ENCODE measurements at regions not wholly inside any gene's neighbourhood (a gene's known extent, or its start where the extent isn't known, plus 50 kb on each side); places are given as distances from the start of the nearest gene placed in this dataset.

- Histone ChIP-seq H3K79me1 (ENCODE audit: low read depth, low read length) (no peaks in the 10 kb centered on the region), H3K4me2 (ENCODE audit: insufficient read depth, low read length, poor library complexity, severe bottlenecking) (no peak overlapping the region), H3K4ac (ENCODE audit: low read length) (no peak overlapping the region), H2BK15ac (ENCODE audit: low read length) (peak overlapping the region; percentile 35), H3K9ac (ENCODE audit: low read depth, low read length, poor library complexity) (no peak overlapping the region), H3K4me1 (ENCODE audit: control insufficient read depth in 2 of 2, insufficient read depth in 1 of 2, low read depth in 1 of 2, low read length in 2 of 2) (no peaks in the 10 kb centered on the region), H3K23ac (ENCODE audit: low read depth, low read length, poor library complexity) (peak overlapping the region; percentile 3), H3K14ac (ENCODE audit: low read length) (no peak overlapping the region), H3K18ac (ENCODE audit: low read length) (no peak overlapping the region), H2BK5ac (ENCODE audit: low read length) (no peak overlapping the region), H3K36me3 (replicated peaks in 1 of 2; ENCODE audit: control insufficient read depth in 2 of 2, insufficient read depth in 2 of 2, low read length in 2 of 2) (no peaks in the 10 kb centered on the region), H2BK120ac (ENCODE audit: low read depth, low read length) (no peak overlapping the region), H3K27ac (replicated peaks; ENCODE audit: low read length) (no peak overlapping the region), H2AK5ac (ENCODE audit: low read depth, low read length) (no peak overlapping the region), H2BK12ac (ENCODE audit: low read length) (no peak overlapping the region), H3K27me3 (ENCODE audit: control insufficient read depth in 3 of 3, insufficient read depth in 3 of 3, low read depth in 1 of 3, low read length in 3 of 3) (no peaks in the 10 kb centered on the region), H2AFZ (ENCODE audit: low read length) (no peak overlapping the region), H3K9me3 (replicated peaks in 1 of 2; ENCODE audit: control insufficient read depth in 2 of 2, insufficient read depth in 1 of 2, low read depth in 1 of 2, low read length in 2 of 2) (peaks cover 0 to 2% of the 10 kb centered on the region in 2 donors), H3K4me3 (ENCODE audit: low read length in 2 of 2) (no peak overlapping the region), H4K8ac (ENCODE audit: low read depth, low read length) (no peak overlapping the region), H4K91ac (ENCODE audit: low read depth, low read length, poor library complexity) (no peak overlapping the region)
- WGBS, 2 donors (ENCODE audit: extremely low coverage in 2 of 2, insufficient read length in 2 of 2, insufficient replicate concordance in 1 of 2), result no CpG with 5 or more reads among the region's 11 CpGs
- DNase-seq (ENCODE audit: low spot score), result no peak
These were observed 85.4 kb downstream of the CD83 start for GRCh38 chr6:14202947-14203346.

- H4K91ac ChIP-seq (ENCODE audit: low read depth, low read length, poor library complexity), result no peak overlapping the region
- WGBS, 2 donors (ENCODE audit: extremely low coverage in 2 of 2, insufficient read length in 2 of 2, insufficient replicate concordance in 1 of 2), result no CpG with 5 or more reads among the region's 3 CpGs
- no peak overlapping the region for H3K23ac ChIP-seq (ENCODE audit: low read depth, low read length, poor library complexity)
- no peak overlapping the region for H2BK5ac ChIP-seq (ENCODE audit: low read length)
- no peak overlapping the region for H4K8ac ChIP-seq (ENCODE audit: low read depth, low read length)
- no peaks in the 10 kb centered on the region for H3K36me3 ChIP-seq (replicated peaks in 1 of 2; ENCODE audit: control insufficient read depth in 2 of 2, insufficient read depth in 2 of 2, low read length in 2 of 2)
- no peak overlapping the region for H3K27ac ChIP-seq (replicated peaks; ENCODE audit: low read length)
- no peaks in the 10 kb centered on the region for H3K79me1 ChIP-seq (ENCODE audit: low read depth, low read length)
- H2AK5ac ChIP-seq (ENCODE audit: low read depth, low read length), result no peak overlapping the region
- no peak overlapping the region for H3K4ac ChIP-seq (ENCODE audit: low read length)
- no peak overlapping the region for H3K4me2 ChIP-seq (ENCODE audit: insufficient read depth, low read length, poor library complexity, severe bottlenecking)
- H3K9ac ChIP-seq (ENCODE audit: low read depth, low read length, poor library complexity), result no peak overlapping the region
- no peaks in the 10 kb centered on the region for H3K9me3 ChIP-seq (replicated peaks in 1 of 2; ENCODE audit: control insufficient read depth in 2 of 2, insufficient read depth in 1 of 2, low read depth in 1 of 2, low read length in 2 of 2)
- peaks cover 3 to 5% of the 10 kb centered on the region in 2 donors for H3K4me1 ChIP-seq (ENCODE audit: control insufficient read depth in 2 of 2, insufficient read depth in 1 of 2, low read depth in 1 of 2, low read length in 2 of 2)
- H3K14ac ChIP-seq (ENCODE audit: low read length), result no peak overlapping the region
- H3K27me3 ChIP-seq (ENCODE audit: control insufficient read depth in 3 of 3, insufficient read depth in 3 of 3, low read depth in 1 of 3, low read length in 3 of 3), result no peaks in the 10 kb centered on the region
- no peak for DNase-seq (ENCODE audit: low spot score)
- H3K4me3 ChIP-seq (ENCODE audit: low read length in 2 of 2), result no peak overlapping the region
- H3K18ac ChIP-seq (ENCODE audit: low read length), result no peak overlapping the region
- H2BK15ac ChIP-seq (ENCODE audit: low read length), result no peak overlapping the region
- H2BK12ac ChIP-seq (ENCODE audit: low read length), result no peak overlapping the region
- H2BK120ac ChIP-seq (ENCODE audit: low read depth, low read length), result no peak overlapping the region
- H2AFZ ChIP-seq (ENCODE audit: low read length), result no peak overlapping the region
These were observed 88.8 kb downstream of the CD83 start for GRCh38 chr6:14206391-14206790.

DNA sequence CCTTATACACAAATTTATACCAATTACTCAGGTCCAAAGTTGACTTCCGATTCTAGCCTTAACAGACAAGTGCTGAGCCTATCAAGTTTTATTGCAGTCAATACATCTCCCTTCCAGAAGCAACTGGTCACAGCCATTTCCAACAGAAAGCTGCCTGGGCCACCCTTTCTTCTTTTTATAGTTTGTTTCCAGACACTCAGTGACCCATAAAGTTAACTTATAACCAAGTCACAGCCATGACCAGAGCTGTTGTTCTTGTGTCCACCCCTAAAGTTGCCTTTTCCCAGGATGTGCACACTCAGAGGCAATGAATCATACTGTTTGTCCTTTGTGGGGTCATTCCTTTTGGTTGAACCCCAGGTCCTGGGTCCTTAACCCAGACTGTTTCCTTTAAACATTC is 89.9 kb downstream of the CD83 start:
- Histone ChIP-seq H3K27ac (replicated peaks; ENCODE audit: low read length) (no peak overlapping the region), H3K4me1 (ENCODE audit: control insufficient read depth in 2 of 2, insufficient read depth in 1 of 2, low read depth in 1 of 2, low read length in 2 of 2) (peaks cover 3 to 11% of the 10 kb centered on the region in 2 donors), H2BK120ac (ENCODE audit: low read depth, low read length) (no peak overlapping the region), H4K91ac (ENCODE audit: low read depth, low read length, poor library complexity) (no peak overlapping the region), H2BK12ac (ENCODE audit: low read length) (no peak overlapping the region), H3K79me1 (ENCODE audit: low read depth, low read length) (no peaks in the 10 kb centered on the region), H2BK5ac (ENCODE audit: low read length) (no peak overlapping the region), H2AFZ (ENCODE audit: low read length) (no peak overlapping the region), H2BK15ac (ENCODE audit: low read length) (no peak overlapping the region), H3K36me3 (replicated peaks in 1 of 2; ENCODE audit: control insufficient read depth in 2 of 2, insufficient read depth in 2 of 2, low read length in 2 of 2) (no peaks in the 10 kb centered on the region), H4K8ac (ENCODE audit: low read depth, low read length) (no peak overlapping the region), H3K4me3 (ENCODE audit: low read length in 2 of 2) (no peak overlapping the region), H3K4ac (ENCODE audit: low read length) (no peak overlapping the region), H3K9ac (ENCODE audit: low read depth, low read length, poor library complexity) (no peak overlapping the region), H3K9me3 (replicated peaks in 1 of 2; ENCODE audit: control insufficient read depth in 2 of 2, insufficient read depth in 1 of 2, low read depth in 1 of 2, low read length in 2 of 2) (peaks cover 0 to under 1% of the 10 kb centered on the region in 2 donors), H2AK5ac (ENCODE audit: low read depth, low read length) (no peak overlapping the region), H3K14ac (ENCODE audit: low read length) (no peak overlapping the region), H3K27me3 (ENCODE audit: control insufficient read depth in 3 of 3, insufficient read depth in 3 of 3, low read depth in 1 of 3, low read length in 3 of 3) (peaks cover 0 to 9% (median under 1%) of the 10 kb centered on the region in 3 experiments), H3K18ac (ENCODE audit: low read length) (no peak overlapping the region), H3K23ac (ENCODE audit: low read depth, low read length, poor library complexity) (no peak overlapping the region), H3K4me2 (ENCODE audit: insufficient read depth, low read length, poor library complexity, severe bottlenecking) (no peak overlapping the region)
- WGBS, 2 donors (ENCODE audit: extremely low coverage in 2 of 2, insufficient read length in 2 of 2, insufficient replicate concordance in 1 of 2), result no CpG with 5 or more reads among the region's 1 CpG
- DNase-seq (ENCODE audit: low spot score), result no peak

DNA sequence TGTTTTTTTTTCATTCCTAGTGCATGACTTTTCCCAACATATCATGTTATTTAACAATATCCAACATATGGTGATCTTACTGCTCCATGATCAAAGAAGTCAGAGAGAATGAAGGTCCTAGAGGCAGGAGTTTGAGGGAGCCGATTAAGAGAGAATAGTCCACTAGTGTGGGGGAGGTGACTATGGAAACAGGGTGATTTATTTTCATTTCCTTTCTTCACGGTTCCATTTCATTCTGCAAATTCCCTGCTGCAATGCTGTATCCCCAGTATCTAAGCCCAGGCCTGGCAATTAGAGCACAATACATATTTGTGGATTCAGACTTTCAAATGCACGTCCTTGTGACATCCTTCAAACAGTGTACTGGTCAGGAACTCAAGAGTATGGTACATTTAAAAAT is 91.4 kb downstream of the CD83 start:
- no CpG with 5 or more reads among the region's 3 CpGs for WGBS, 2 donors (ENCODE audit: extremely low coverage in 2 of 2, insufficient read length in 2 of 2, insufficient replicate concordance in 1 of 2)
- Histone ChIP-seq H3K9me3 (replicated peaks in 1 of 2; ENCODE audit: control insufficient read depth in 2 of 2, insufficient read depth in 1 of 2, low read depth in 1 of 2, low read length in 2 of 2) (peaks cover 0 to 8% of the 10 kb centered on the region in 2 donors), H3K4me3 (ENCODE audit: low read length in 2 of 2) (no peak overlapping the region), H3K79me1 (ENCODE audit: low read depth, low read length) (no peaks in the 10 kb centered on the region), H3K18ac (ENCODE audit: low read length) (no peak overlapping the region), H4K91ac (ENCODE audit: low read depth, low read length, poor library complexity) (no peak overlapping the region), H2AFZ (ENCODE audit: low read length) (no peak overlapping the region), H3K4ac (ENCODE audit: low read length) (no peak overlapping the region), H2BK120ac (ENCODE audit: low read depth, low read length) (no peak overlapping the region), H3K4me2 (ENCODE audit: insufficient read depth, low read length, poor library complexity, severe bottlenecking) (no peak overlapping the region), H3K23ac (ENCODE audit: low read depth, low read length, poor library complexity) (no peak overlapping the region), H3K27ac (replicated peaks; ENCODE audit: low read length) (no peak overlapping the region), H3K27me3 (ENCODE audit: control insufficient read depth in 3 of 3, insufficient read depth in 3 of 3, low read depth in 1 of 3, low read length in 3 of 3) (peaks cover 0 to 19% (median 5%) of the 10 kb centered on the region in 3 experiments), H3K36me3 (replicated peaks in 1 of 2; ENCODE audit: control insufficient read depth in 2 of 2, insufficient read depth in 2 of 2, low read length in 2 of 2) (no peaks in the 10 kb centered on the region), H2BK12ac (ENCODE audit: low read length) (no peak overlapping the region), H4K8ac (ENCODE audit: low read depth, low read length) (no peak overlapping the region), H3K4me1 (ENCODE audit: control insufficient read depth in 2 of 2, insufficient read depth in 1 of 2, low read depth in 1 of 2, low read length in 2 of 2) (peaks cover 3 to 14% of the 10 kb centered on the region in 2 donors), H2AK5ac (ENCODE audit: low read depth, low read length) (no peak overlapping the region), H2BK15ac (ENCODE audit: low read length) (no peak overlapping the region), H2BK5ac (ENCODE audit: low read length) (no peak overlapping the region), H3K14ac (ENCODE audit: low read length) (no peak overlapping the region), H3K9ac (ENCODE audit: low read depth, low read length, poor library complexity) (no peak overlapping the region)
- DNase-seq (ENCODE audit: low spot score), result no peak
